HG02938 (cell line): ENCODE measurements at regions not wholly inside any gene's neighbourhood (a gene's known extent, or its start where the extent isn't known, plus 50 kb on each side); places are given as distances from the start of the nearest gene placed in this dataset.
"Not testable (repeated sequence)": the region's sequence is repeated elsewhere in the genome, so short reads cannot be mapped to it uniquely, and the experiment has no call there.

Experiments
- ATAC-seq: cut with Tn5 transposase; IDR thresholded peaks from one replicate; pipeline ENCODE4 v1.9.1; 2021; ENCODE audit warnings: mild to moderate bottlenecking, moderate library complexity; ENCODE audit not compliant: unreplicated experiment

DNA sequence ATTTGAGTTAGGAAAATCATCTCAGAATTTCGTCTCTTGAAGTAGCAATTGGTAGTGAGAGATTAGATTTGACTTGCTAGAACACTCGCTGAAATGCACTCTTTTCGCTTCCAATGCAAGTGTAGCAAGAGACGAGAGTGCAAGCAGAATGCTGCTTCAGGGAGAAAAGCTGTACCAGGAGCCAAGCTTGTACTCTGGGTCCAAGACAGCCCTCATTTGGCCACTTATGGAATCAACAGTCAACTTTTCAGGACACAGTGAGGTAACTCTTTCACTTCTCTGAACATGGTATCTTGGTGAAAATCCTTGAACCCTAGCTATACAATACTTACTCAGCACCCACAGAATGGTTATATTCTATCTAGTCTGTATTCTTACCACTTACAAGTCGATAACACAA lies 107.6 kb upstream of the TERB2 start:
- ATAC-seq, result not testable (repeated sequence)

DNA sequence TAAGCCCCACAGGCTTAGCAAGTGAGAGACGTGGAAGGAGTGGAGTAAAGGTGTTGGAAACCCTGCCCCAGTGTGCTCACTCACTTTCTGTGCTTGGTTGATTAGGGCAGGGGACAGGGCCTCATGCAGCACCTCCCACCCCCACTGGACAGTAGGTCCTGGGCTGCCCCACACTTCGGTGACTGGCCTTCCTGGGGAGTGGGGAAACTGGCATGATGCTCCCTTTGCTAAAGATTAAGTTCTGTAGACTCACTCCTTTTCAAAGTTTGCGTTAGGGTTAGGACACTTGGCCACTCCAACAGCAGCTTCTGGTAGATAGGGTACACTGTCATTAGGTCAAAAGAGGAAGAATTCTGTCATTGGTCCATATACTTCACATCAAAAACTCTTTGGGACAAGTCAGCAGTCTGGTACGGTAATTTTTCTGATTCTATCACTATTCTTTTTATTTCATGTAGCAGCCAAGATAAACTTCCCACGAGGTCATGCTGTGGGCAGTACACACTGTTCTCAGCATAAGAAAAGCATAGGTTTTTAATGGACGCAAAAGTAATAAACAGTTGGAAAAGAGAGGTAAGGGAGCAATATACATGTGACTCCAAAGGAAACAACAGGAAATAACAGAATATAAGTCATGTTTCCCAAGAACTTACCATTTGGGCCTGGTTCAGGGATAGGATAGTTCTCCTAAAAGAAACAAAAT lies 106.6 kb upstream of the TERB2 start:
- ATAC-seq, result not testable (repeated sequence)

DNA sequence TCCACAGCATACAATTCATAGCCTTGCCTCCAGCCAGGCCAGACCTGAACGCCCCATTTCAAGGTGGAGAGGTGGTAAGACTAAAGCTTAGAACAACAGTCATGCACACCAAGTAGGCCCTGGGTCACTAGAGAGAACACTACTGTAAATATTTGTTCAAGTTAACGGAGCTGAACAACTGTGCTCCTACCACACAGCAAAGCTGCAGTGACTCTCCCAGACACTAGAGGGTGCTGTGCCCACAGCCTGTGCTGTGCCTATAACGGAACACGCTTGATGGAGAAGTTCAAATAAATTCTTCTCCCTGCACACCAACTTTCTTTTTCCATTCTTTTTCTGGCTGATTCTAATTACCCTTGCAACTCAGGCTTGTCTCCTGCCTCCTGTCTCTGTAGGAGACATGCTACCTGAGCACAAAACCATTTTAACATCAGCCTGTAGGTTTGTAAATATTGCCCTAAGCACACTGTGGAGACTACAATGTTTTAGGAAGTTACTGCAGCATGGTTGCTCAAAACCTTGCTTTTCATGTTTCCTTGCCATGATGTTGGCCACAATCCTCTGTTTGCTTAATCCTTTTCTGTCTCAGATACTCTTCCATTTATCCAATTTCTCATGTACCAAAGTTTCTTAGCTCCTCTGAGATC lies 103.1 kb upstream of the TERB2 start:
- ATAC-seq, result not testable (repeated sequence)

DNA sequence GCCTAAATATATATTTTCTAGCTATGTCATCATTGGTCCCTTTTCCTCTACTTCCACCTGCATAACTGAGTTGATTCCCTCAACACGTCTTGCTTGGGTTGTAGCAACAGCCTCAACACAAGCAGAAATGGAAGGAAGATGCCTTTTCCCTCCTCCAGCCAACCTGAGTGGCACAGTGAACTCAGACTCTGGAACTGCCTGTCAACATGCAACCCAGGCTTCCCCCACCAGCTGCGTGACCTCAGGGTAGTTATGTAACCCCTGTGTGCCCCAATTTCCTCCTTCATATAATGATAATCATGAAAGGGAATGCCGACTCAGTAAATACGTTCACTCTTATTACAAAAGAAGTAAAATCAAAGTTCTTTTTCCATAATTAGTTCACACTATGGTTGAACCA lies 101.8 kb upstream of the TERB2 start:
- ATAC-seq, result not testable (repeated sequence)

DNA sequence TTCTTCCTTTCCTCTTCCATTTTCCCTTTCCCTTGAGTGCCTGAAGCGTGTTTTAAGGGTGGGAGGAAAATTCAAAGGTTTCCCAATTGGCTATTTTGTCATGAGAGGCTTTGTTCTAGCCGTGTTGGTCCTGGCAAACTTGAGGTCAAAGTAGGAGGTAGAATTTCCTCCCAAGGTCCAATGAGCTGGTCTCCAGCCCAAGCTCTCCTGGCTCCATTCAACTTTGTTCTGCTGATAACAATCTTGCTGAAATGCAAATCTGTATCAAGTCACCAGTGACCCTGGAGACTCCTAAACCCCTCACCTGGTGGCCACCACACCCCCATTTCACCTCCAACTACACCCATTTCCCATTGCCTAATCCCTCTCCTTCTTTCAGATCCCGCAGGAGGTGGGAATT lies 100.2 kb upstream of the TERB2 start:
- ATAC-seq, result not testable (repeated sequence)

DNA sequence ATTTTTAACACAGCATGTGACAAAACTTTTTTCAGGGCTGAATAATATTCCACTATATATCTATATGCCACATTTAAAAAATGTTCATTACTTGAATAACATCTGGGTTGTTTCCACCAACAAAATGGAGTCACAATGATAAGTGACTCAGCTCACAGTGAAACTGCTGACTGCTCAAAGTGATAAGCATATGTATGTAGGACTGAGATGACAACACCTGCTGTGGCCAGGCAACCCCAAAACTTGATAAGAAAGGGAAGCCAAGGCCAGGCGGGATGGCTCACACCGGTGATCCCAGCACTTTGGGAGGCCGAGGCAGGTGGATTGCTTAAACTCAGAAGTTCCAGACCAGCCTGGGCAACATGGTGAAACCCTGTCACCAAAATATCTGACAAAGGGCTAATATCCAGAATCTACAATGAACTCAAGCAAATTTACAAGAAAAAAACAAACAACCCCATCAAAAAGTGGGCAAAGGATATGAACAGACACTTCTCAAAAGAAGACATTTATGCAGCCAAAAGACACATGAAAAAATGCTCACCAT lies 99.2 kb upstream of the TERB2 start:
- not testable (repeated sequence) for ATAC-seq

DNA sequence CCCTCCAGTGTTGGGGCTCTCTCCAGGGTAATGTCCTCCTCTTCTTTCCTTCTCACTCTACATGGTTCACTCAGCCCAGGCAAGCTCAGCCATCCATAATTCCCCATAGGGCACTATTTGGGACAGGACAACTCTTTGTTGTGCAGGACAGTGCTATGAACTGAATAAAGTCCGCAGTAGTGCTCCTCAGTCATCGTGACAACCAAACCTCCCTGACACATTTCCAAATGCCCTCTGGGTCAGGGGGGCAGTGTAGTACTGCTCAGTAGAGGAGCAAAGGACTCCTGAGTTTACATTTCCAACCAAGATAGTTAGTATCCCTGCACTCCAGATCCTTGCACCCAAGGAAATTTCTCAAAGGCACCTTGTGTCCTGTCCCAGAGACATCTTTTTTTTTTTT lies 97.4 kb upstream of the TERB2 start:
- ATAC-seq, result not testable (repeated sequence)

DNA sequence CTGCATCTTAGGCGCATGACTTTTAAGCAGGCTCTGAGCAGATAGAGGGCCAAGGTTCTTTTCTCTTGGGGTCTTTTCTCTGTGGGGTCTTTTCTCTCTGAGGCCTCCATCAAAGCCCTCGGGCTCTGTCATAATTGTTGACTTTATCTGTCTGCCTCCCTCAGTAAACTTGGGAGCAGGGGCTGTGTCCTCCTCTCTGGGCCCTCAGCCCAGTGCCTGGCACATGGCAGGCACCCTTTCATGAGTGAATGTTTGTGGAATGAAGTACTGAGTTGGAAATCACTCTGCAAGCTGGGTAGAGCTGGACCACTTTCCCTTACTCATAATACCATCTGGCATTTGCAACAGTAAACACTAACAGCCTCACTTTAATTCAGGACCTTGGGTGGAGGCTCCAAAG lies 96.3 kb upstream of the TERB2 start:
- not testable (repeated sequence) for ATAC-seq

DNA sequence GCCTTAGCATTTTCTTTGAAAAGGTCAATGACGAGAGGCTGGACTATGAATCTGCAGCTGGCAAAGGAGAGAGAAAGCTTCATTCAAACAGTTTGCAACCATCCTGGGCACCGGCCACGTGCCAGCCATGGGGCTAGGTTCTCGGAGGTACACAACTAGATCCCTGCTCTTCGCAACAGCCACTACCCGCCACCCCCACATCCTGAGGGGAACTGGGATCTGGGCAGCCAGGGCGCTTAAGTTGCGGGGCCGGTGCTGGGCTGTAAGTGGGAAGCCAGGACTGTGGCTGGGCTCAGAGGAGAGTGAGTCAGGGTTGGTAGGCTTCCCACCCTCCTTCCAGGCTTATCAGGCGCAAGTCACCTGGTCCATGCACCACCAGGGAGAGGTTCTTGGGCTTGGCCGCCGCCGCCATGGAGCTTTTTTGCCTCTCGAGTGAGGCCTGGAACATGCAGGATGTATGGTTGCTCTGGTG lies 95.0 kb upstream of the TERB2 start:
- no peak for ATAC-seq

DNA sequence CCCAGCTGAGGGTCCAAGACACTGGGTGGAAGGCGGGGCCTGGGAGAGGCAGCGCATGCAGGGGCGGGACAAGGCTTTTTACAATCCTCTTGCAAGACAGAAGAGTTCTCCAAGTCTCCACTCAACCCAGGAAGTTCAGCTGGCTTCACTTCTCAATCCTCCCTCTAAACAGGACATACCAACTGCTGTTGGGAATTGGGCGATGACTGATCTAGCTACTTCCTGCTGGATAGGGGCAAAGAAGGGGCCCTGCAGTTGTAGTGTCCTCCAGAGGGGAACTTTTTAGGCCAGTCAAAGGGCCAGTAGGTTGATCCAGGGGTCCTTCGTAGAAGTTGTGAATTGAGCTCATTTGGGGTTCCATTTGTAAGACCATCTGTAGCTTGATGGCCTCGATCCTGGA lies 94.6 kb upstream of the TERB2 start:
- ATAC-seq, result no peak

DNA sequence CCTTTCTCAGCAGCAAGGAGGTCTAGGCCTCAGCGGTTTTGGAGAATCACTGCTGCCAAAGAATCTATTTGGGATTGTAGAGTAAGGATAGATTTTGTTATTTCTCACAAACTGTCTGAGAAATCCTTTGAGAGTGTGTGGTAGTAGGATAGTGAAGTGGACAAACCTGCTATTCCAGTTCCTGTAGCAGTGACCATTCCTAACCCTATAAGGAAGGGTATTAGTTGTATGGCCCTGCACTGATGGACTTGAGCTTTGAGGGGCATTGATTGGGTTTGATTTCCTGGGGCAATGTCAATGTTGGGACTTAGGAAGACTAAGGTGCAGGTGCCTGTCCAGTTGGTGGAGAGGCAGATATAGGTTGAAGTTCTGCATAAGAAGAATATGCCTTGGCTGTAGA lies 93.6 kb upstream of the TERB2 start:
- not testable (repeated sequence) for ATAC-seq

DNA sequence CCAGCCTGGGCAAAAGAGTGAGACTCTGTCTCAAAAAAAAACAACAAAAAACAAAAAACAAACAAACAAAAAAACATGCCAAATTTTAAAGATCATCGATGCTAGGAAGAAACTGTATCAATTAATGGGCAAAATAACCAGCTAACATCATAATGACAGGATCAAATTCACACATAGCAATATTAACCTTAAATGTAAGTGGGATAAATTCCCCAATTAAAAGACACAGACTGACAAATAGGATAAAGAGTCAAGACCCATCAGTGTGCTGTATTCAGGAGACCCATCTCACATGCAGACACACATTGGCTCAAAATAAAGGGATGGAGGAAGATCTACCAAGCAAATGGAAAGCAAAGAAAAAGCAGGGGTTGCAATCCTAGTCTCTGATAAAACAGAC lies 88.4 kb upstream of the TERB2 start:
- ATAC-seq, result not testable (repeated sequence)

DNA sequence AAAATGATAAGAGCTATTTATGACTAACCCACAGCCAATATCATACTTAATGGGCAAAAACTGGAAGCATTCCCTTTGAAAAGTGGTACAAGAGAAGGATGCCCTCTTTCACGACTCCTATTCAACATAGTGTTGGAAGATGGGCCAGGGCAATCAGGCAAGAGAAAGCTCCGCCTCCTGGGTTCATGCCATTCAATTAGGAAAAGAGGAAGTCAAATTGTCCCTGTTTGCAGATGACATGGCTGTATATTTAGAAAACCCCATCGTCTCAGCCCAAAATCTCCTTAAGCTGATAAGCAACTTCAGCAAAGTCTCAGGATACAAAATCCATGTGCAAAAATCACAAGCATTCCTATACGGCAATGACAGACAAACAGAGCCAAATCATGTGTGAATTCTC lies 86.4 kb upstream of the TERB2 start:
- not testable (repeated sequence) for ATAC-seq

DNA sequence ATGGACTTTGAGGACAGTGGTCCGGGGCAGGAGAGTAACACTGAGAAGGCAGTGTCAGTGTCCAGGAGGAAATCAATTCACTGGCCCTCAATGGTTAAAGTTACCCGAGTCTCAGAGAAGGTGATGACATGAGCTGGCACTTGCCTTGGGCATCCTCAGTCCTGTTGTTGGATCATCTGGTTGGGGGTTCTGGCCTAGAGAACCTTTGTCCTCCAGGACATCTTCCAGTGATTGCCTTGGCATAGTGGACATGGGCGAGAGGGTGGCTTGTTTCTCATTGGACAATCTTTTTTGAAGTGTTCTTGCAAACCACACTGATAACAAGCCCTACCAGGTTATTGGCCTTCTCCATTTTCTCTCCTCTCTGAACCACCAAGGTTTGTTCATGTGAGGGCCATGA lies 83.4 kb upstream of the TERB2 start:
- no peak for ATAC-seq

DNA sequence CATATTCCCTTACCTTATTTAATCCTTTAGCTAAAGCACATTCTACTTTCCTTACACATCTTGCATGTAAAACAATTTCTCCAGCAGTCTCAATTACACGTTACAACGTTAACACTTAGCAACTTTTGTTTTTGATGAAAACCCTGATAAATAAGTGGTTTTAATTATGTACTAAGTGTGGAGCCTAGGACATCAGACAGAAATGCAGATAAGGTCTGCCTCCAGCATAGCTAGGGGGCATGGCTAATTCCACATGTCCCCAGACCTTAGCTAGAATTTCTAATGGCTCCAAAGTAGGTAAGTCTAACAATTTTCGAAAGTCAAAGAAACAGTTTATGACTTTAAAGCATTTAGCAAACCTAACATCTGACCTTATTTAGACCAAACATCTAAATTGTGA lies 77.4 kb upstream of the TERB2 start:
- no peak for ATAC-seq

DNA sequence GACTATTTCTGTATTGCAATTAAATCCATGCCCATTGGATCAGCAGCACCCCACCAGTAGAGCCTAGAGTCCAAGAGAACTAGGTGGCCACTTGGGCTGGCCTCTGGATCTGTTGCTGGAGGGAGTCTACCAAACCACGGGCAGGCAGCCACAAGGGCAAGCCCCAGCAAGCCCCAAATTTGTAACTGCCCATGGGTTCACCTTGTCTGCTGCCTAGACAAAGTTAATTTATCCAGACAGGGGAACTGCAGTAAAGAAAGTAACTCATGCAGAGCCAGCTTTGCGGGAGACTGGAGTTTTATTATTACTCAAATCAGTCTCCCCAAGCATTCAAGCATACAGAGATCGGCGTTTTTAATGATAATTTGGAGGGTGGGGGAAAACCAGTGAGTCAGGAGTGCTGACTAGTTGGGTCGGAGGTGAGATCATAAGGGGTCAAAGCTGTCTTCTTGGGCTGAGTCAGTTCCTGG lies 74.0 kb upstream of the TERB2 start:
- ATAC-seq, result peak; percentile 74

DNA sequence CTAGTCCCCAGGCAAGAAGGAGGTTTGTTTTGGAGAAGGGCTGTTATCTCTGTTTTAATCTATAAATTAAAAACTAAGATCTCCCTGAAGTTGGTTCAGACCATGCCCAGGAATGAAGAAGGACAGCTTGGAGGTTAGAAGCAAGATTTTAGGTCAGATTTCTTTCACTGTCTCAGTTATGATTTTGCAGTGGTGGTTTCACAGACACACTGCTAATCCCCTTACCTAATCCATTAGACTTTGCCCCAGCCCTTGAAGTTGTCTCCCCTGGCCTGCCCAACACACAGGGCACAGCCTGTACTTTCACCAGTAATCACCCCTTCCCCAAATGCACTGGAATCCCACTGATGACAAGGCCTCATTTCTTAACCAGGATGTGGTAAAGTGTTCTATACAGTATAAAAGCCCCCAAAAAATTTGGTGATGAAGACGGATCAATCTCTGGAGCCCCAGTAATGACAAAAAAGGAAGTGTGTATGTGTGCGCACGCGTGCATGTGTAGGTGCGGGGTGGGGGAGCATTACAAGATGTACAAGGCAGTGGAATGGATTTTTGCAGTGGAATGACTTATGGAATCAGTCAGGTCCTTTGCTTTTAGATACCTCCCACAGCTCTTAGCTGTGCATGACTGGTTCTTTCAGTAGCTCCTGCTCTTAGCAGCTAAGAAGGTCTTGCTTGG lies 73.1 kb upstream of the TERB2 start:
- ATAC-seq, result no peak

DNA sequence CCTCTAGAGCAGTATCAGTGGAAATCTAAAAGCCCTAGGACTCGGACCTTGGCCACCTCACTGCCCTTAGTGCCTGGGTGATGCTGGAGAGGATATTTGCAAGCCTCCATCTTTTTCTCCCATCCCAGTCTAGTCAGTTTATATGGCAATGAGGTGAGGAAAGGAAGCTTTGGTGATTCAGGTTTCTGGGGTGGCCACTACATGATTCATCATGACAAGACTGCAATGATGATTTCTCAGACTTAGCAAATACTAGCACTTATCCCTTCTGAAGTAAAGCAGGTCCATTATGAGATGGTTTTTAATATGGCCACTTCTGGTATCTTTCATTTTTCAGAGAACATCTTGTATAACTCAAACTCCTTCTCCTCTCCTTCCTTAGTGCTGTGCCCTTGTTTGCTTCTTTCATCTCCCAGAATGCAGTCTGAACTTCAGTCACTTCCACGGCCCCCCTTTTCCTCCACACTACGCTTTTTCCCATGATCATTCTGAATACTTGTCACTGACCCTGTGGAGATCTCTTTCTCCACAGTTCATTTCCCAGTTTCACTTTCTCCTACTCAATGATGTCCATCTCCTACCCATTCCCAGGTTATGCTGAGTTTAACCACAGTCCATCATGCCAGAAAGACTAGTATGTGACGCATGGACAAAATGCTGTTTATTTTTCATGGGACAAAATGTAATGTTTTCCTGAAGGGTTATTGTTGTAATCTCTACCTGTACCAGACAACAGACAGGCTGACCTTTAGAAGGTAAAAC lies 57.4 kb upstream of the TERB2 start:
- not testable (repeated sequence) for ATAC-seq

DNA sequence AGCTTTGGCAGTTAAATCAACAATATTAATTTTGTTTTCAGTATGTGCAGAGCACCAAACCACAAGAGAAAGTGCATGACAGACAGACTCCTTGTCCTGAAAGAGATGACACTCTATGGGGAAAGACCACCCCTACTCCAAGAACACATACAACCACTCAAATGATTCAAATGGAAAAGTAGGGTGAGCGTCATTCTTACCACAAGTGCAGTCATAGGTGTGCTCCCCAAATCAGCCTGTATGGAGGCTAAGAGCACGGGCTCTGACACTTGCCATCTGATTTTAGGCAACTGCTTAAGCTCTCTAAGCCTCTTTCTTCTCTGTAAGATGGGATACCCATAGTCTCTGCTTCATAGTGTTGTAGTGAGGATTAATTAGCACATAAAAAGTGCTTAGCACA lies 56.7 kb upstream of the TERB2 start:
- ATAC-seq, result not testable (repeated sequence)

DNA sequence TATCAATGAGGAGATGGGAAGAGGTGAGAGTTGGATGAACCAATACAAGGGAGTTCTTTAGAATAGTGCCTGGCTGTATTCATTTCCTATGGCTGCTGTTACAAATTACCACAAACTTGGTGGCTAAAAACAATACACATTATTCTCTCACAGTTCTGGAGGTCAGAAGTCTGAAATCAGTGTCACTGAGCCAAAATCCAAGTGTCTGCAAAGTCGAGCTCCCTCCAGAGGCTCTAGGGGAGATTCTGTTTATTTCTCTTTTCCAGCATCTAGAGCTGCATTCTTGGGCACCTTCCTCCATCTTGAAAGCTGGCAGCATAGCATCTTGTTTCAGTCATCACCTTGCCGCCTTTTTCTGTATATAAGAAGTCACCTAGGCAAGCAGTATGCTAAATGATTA lies 55.7 kb upstream of the TERB2 start:
- not testable (repeated sequence) for ATAC-seq

DNA sequence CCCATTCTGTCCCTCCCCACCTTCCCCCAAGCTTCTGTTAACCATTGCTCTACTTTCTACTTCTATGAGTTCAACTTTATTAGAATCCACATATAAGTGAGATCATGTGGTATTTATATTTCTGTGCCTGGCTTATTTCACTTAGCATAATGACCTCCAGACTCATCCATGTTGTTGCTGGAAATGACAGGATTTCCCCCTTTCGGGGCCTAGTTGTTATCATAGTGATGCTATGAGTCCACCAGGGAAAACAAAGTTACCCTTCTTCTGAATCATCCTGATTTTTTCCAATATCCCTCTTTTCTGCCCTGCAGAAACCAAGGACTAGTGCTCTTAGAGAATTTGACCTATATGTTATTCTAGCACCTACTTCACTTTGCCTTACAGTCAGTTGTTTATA lies 53.2 kb upstream of the TERB2 start:
- not testable (repeated sequence) for ATAC-seq
